ENCODE measurements at regions not wholly inside any gene's neighbourhood (a gene's known extent, or its start where the extent isn't known, plus 50 kb on each side); places are given as distances from the start of the nearest gene placed in this dataset.

DNA sequence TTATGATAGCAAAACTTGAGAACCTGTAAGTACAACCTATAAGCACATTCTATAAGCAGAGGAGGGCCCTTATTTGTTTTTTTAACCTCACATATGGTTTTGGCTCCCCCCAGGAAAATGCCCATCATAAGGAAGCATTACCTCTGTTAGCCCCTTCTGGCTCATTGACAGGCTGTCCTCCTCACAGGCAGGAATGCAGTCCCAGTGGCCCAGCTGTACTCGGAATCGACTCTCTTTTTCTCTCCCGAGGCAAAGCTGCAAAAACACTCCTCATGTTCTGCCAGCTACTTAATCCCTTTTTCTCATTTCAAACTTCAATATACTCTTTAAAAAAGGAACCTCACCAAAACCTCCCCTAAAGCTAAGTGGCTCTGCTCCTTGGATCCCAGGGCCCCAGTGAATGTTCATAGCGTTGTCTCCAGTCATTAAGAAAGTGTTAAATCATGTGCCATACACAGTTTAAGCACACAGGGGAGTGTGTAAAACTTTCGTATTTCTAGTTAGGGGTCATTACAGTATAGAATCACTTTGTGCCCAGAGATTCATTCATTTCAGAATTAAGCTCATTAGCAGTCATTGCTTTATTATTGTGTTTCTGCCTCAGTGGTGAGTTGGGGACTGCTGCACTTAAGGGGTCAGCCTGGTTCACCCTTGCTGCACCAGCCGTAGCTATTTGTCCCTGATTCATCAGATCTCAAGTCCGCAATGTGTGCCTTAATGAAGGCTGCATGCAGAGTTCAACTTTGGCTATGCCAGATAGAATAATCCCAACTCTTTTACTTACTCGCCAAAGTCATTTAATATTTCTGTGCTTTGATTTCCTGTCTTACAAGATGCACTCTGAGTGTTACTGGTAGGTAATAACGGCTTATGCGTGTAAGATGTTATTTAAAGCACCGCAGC, 57.6 kb downstream of the JRKL start:
- H3K27ac ChIP-seq (ENCODE audit: low read depth, low read length, poor library complexity, severe bottlenecking), result no peak overlapping the region
- POLR2A ChIA-PET (ENCODE audit: low non-redundant PET), result no interaction called here
- no peaks in the 10 kb centered on the region for H3K4me1 ChIP-seq (ENCODE audit: insufficient read depth, low read length, poor library complexity, severe bottlenecking)
- DNase-seq (ENCODE audit: low spot score), result no peak
- TF ChIP-seq, protein P1, sequence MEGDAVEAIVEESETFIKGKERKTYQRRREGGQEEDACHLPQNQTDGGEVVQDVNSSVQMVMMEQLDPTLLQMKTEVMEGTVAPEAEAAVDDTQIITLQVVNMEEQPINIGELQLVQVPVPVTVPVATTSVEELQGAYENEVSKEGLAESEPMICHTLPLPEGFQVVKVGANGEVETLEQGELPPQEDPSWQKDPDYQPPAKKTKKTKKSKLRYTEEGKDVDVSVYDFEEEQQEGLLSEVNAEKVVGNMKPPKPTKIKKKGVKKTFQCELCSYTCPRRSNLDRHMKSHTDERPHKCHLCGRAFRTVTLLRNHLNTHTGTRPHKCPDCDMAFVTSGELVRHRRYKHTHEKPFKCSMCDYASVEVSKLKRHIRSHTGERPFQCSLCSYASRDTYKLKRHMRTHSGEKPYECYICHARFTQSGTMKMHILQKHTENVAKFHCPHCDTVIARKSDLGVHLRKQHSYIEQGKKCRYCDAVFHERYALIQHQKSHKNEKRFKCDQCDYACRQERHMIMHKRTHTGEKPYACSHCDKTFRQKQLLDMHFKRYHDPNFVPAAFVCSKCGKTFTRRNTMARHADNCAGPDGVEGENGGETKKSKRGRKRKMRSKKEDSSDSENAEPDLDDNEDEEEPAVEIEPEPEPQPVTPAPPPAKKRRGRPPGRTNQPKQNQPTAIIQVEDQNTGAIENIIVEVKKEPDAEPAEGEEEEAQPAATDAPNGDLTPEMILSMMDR (conservative IDR thresholded peaks at IDR 0.05; ENCODE audit: low read depth, low read length), result no peak
- TF ChIP-seq EZH2 (IDR thresholded peaks at IDR 0.05; ENCODE audit: borderline replicate concordance, low read depth, low read length, poor library complexity, severe bottlenecking), result no peak
- intact Hi-C loops (cut with micrococcal nuclease; ENCODE audit: unreplicated experiment), result no loop called here
- peaks cover 10% of the 10 kb centered on the region for H3K27me3 ChIP-seq (replicated peaks; ENCODE audit: insufficient read depth, low read depth, low read length, poor library complexity)
- no peaks in the 10 kb centered on the region for H3K9me3 ChIP-seq (ENCODE audit: low read depth, low read length, poor library complexity, severe bottlenecking)
- CTCF ChIA-PET, result no interaction called here
- BruUV-seq (replicated peaks), result no TSS peak
- no peaks in the 10 kb centered on the region for H3K36me3 ChIP-seq (ENCODE audit: insufficient read depth, low read length, poor library complexity, severe bottlenecking)
- no peak overlapping the region for H3K4me3 ChIP-seq (ENCODE audit: low read depth, low read length, poor library complexity, severe bottlenecking)

DNA sequence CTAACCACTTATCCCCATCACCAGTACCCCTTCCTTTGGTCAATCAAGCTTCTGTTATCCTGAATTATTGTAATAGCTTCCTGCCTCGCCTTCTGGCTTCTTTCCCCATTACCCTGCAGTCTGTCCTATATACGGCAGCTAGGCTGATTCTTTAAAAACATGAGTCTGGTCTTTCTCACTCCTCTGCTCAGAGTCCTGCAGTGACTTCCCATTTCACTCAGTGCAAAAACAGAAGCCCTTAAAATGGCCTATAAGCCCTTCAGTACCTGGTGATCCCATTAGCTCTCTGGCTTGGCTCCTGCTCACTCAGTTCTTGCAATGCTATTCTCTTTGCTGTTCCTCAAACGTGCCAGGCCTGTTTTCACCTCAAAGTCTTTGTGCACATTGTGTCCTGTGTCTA, 58.4 kb downstream of the JRKL start:
- Histone ChIP-seq H3K9me3 (ENCODE audit: low read depth, low read length, poor library complexity, severe bottlenecking) (no peaks in the 10 kb centered on the region), H3K4me3 (ENCODE audit: low read depth, low read length, poor library complexity, severe bottlenecking) (no peak overlapping the region), H3K27me3 (replicated peaks; ENCODE audit: insufficient read depth, low read depth, low read length, poor library complexity) (peaks cover 13% of the 10 kb centered on the region), H3K36me3 (ENCODE audit: insufficient read depth, low read length, poor library complexity, severe bottlenecking) (no peaks in the 10 kb centered on the region), H3K4me1 (ENCODE audit: insufficient read depth, low read length, poor library complexity, severe bottlenecking) (no peaks in the 10 kb centered on the region), H3K27ac (ENCODE audit: low read depth, low read length, poor library complexity, severe bottlenecking) (no peak overlapping the region)
- no peak for TF ChIP-seq EZH2 (IDR thresholded peaks at IDR 0.05; ENCODE audit: borderline replicate concordance, low read depth, low read length, poor library complexity, severe bottlenecking)
- TF ChIP-seq, protein P1 (conservative IDR thresholded peaks at IDR 0.05; ENCODE audit: low read depth, low read length), result no peak
- no peak for DNase-seq (ENCODE audit: low spot score)
- no TSS peak for BruUV-seq (replicated peaks)
- ChIA-PET CTCF (no interaction called here), POLR2A (ENCODE audit: low non-redundant PET) (no interaction called here)
- intact Hi-C loops (cut with micrococcal nuclease; ENCODE audit: unreplicated experiment), result no loop called here

DNA sequence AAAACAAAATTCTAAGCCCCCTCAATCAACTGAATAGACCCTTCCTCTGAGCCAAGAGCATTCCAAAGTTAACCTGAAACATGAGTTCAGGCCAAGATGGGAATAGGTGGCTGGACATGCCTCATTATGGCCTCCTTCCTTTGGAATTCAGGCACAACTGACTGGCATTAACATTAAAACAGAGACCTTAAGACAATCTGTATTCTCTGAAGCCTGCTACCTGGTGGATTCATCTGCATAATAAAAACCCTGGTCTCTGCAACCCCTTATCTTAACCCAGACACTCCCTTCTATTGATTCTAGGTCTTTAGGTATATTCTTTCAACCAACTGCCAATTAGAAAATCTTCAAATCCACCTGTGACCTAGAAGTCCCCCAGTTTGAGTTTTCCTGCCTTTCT, 66.3 kb downstream of the JRKL start:
- H3K27ac ChIP-seq (ENCODE audit: low read depth, low read length, poor library complexity, severe bottlenecking), result no peak overlapping the region
- no peaks in the 10 kb centered on the region for H3K4me1 ChIP-seq (ENCODE audit: insufficient read depth, low read length, poor library complexity, severe bottlenecking)
- ChIA-PET CTCF (no interaction called here), POLR2A (ENCODE audit: low non-redundant PET) (no interaction called here)
- no peak overlapping the region for H3K4me3 ChIP-seq (ENCODE audit: low read depth, low read length, poor library complexity, severe bottlenecking)
- DNase-seq (ENCODE audit: low spot score), result no peak
- H3K36me3 ChIP-seq (ENCODE audit: insufficient read depth, low read length, poor library complexity, severe bottlenecking), result no peaks in the 10 kb centered on the region
- no peaks in the 10 kb centered on the region for H3K9me3 ChIP-seq (ENCODE audit: low read depth, low read length, poor library complexity, severe bottlenecking)
- TF ChIP-seq EZH2 (IDR thresholded peaks at IDR 0.05; ENCODE audit: borderline replicate concordance, low read depth, low read length, poor library complexity, severe bottlenecking), result no peak
- TF ChIP-seq, protein P1 (conservative IDR thresholded peaks at IDR 0.05; ENCODE audit: low read depth, low read length), result no peak
- intact Hi-C loops (cut with micrococcal nuclease; ENCODE audit: unreplicated experiment), result no loop called here
- H3K27me3 ChIP-seq (replicated peaks; ENCODE audit: insufficient read depth, low read depth, low read length, poor library complexity), result peaks cover 11% of the 10 kb centered on the region
- no TSS peak for BruUV-seq (replicated peaks)

Data from A673 (cell line).